Retinal pigment epithelial cell (primary cell): ENCODE measurements at regions not wholly inside any gene's neighbourhood (a gene's known extent, or its start where the extent isn't known, plus 50 kb on each side); places are given as distances from the start of the nearest gene placed in this dataset.

Experiments
- DNase-seq: peaks from one replicate; pipeline ENCODE4 v3.0.0-alpha.2; 2010; ENCODE audit warnings: low read depth
- H3K4me3 ChIP-seq: 2 replicates; pipeline ENCODE4 v1.5.1; 2011; ENCODE audit warnings: mild to moderate bottlenecking, low read length, control low read depth, moderate library complexity
- TF ChIP-seq, protein P1 (sequence below): conservative IDR thresholded peaks from 2 replicates; pipeline ENCODE4 v1.5.1; 2011; ENCODE audit warnings: low read depth, low read length, control low read depth, inconsistent platforms

DNA sequence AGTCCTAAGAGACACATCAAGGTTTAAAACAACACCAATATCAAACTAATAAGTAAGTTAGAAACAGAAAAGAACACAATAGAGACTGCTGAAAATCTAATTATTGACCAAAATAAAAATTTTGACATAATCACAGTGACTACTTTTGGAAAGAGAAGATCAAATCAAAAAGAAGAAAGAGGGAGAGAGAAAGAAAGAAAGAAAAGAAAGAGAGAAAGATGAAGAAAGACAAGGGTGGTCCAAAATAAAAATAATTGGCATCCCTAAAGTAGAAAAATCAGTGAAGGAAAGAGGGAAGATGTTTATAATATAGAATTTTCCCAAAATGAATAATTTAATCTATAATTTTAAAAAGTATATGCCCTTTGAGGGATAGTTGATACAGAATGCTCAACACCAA lies 118.8 kb upstream of the VIPR2 start:
- DNase-seq: no peak
- TF ChIP-seq, protein P1, sequence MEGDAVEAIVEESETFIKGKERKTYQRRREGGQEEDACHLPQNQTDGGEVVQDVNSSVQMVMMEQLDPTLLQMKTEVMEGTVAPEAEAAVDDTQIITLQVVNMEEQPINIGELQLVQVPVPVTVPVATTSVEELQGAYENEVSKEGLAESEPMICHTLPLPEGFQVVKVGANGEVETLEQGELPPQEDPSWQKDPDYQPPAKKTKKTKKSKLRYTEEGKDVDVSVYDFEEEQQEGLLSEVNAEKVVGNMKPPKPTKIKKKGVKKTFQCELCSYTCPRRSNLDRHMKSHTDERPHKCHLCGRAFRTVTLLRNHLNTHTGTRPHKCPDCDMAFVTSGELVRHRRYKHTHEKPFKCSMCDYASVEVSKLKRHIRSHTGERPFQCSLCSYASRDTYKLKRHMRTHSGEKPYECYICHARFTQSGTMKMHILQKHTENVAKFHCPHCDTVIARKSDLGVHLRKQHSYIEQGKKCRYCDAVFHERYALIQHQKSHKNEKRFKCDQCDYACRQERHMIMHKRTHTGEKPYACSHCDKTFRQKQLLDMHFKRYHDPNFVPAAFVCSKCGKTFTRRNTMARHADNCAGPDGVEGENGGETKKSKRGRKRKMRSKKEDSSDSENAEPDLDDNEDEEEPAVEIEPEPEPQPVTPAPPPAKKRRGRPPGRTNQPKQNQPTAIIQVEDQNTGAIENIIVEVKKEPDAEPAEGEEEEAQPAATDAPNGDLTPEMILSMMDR: no peak
- H3K4me3 ChIP-seq: no peak overlapping the region

DNA sequence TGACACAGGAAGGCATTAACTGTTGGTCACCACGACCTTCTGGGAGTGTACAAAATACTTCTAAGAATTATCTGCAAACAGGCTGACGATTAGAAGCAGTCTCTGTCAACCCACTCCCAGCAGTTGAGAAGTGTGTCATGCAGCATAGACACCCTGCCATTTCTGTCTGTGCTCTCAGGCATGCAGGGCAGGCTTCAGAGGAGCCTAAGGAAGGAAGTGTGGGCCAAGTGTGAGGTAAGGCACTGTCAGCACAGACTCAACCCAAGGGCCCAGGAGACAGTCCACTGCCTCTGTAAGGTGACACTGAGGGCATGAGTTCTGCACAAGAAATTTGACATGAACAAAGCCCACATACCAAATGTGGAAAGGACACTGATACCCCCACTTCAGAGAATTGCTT lies 109.0 kb upstream of the VIPR2 start:
- no peak for DNase-seq
- TF ChIP-seq, protein P1: no peak
- no peak overlapping the region for H3K4me3 ChIP-seq

DNA sequence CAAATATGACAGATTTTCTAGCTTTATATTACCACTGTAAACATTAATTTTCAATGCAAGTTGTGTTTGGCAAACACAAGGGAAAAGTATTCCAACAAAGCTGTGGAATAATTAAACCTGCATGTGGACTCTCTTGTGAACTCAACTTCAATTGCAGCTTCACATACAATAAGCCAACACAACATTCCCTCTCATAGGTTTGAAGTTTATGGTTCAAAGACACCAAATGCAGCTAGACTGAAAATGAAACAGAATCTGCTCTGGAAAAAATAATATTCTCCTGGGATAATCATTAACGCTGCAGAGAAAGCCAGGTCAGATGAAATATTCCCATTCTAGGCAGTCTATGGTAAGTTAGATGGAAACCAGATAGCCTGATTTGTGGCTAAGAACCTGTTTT lies 105.8 kb upstream of the VIPR2 start:
- H3K4me3 ChIP-seq: no peak overlapping the region
- TF ChIP-seq, protein P1: no peak
- DNase-seq: no peak

DNA sequence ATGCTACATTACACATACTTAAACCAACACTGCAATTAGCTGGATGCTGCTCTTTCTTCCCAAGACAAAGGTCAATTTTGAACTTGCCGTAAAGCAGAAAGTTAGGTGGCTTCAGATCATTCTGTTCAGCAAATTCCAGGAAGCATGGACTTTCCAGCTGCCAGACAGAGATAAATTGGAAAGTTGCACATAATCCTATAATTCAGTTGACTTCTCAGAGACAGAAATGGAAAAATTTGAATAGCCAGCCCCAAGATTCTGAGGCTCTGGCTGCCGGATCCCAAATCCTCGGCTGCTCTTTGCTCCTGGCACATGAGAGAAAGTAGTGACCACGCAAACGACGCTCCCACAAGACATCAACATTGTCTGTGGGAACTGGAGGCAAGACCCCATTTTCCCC lies 105.0 kb upstream of the VIPR2 start:
- H3K4me3 ChIP-seq: no peak overlapping the region
- DNase-seq: no peak
- TF ChIP-seq, protein P1: no peak

DNA sequence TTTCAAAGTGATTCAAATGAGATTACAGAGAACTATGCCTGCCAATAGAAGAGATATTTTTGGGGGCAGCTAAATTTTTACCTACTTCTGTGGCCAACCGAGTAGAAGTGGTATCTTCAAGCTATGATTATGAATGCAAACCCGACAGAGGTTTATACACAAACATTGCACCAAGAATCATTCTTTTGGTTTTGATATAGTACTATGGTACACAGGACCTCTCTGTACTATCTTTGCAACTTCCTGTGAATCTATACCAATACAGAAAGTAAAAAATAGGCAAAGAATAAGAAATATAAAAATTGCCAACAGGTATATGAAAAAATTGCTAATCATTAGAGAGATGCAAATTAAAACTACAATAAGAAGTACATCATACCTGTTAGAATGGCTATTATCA lies 103.2 kb upstream of the VIPR2 start:
- no peak overlapping the region for H3K4me3 ChIP-seq
- TF ChIP-seq, protein P1: no peak
- no peak for DNase-seq

DNA sequence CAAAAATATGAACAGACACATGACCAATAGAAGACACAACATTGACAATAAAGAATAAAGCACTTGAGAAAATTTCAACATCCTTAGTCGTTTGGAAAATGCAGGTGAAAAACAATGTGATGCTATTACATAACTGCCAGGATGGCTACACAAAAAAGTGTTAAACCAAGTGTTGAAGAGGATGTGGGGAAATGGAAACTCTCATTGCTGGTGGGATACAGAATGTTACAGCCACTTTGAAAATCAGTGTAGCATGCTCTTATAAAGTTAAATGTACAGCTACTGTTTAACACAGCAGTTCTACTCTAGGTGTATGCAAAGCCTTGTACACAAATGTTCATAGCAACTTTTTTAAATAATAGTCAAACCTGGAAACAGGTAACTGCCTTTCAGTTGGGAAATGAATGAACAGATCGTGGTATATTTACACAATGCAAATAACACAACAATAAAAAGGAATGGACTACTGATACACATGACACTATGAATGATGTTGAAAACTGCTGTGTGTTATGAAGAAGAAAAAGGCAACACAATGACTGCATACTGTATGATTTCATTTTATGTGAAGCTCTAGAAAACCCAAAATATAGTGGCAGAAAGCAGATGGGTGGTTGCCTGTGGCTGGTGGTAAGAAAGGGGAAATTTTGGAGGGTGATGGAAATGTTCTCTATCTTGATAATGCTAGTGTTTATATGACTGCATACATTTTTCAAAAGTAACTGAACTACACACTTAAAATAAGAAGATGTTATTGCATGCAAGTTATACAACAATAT lies 102.2 kb upstream of the VIPR2 start:
- H3K4me3 ChIP-seq: no peak overlapping the region
- TF ChIP-seq, protein P1: no peak
- DNase-seq: no peak

DNA sequence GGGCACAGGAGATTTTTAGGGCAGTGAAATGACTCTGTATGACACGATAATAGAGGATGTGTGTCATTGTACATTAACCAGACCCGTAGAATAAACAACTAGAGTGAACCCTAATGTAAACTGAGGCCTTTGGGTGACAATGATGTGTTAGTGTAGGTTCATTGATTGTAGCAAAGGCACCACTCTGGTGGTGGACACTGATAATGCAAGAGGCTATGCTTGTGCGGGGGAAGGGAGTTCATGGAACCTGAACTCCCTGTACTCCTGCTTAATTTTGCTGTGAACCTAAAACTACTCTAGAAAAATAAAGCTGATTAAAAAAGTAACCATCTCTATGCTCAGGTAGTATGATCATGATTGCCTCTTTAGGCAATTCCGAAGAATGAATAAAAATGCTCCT lies 96.3 kb upstream of the VIPR2 start:
- DNase-seq: no peak
- no peak overlapping the region for H3K4me3 ChIP-seq
- TF ChIP-seq, protein P1: no peak
